SW 1271 (cell line): ENCODE measurements at regions not wholly inside any gene's neighbourhood (a gene's known extent, or its start where the extent isn't known, plus 50 kb on each side); places are given as distances from the start of the nearest gene placed in this dataset.
"Not testable (repeated sequence)": the region's sequence is repeated elsewhere in the genome, so short reads cannot be mapped to it uniquely, and the experiment has no call there.

Source experiments
- DNase-seq, 2 experiments: peaks; one replicate each; lab custom pipeline; 2025; lab: John Stamatoyannopoulos, UW

DNA sequence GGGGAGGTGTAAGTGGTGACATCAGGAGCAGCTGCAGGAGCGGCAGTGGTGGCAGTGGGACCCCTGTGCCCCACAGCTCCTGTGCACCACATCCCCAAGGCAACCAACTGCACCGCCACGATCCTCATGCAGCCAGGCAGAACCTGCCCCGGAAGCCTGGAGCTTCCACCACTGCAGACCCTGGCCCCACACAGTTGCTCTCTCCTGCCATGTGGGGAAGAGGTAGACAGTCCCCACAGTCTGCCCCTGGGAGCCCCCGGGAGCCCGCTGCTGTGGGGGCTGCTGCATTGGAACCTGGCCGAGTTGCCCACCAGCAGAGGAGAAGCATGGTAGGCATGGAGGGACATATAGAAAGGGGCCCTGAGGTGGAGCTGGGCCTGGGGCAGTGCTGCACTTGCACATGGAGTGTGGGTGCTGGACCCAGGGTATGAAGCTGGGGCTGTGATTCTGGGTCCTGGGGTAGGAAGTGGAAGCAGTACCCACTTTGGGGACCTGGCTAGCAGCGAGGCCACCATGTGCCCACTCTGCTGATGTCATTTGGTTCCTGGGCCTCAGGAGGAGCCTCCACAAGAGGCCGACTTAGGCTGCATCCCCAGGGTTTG lies 623.3 kb upstream of the LRRTM4 start:
- no peak for DNase-seq

DNA sequence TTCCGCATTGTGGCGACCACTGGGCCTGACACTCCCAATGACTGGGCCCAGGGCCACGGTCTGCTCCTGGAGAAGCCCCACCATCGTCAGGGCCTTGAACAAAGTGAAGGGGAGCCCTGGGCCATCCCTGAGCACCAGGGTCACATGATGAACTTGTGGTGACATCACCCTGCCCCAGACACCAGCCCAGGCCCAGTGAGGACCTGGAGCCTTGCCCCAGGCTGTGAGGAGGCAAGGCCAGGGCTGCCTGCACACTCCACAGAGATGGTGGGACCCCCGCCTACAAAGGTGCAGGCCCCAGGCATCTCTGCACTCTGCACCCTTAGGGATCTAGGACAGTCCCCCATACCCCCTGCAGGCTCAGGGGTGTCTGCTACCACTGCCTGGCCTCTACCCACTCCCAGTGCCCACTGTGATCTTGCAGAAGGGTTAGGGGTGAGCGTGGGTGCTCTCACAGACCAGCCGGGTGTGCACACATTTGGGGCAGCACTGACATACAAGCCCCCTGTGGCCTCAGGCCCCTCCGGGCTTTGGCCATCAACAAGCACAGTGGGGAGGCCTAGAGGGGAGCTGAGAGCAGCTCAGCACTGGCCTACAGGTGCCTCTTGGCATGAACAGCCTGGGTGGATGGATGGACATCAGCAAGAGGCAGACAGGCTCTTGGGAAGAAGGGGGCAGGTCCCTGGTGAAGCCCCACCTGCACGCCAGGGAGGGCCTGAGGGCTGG lies 624.0 kb upstream of the LRRTM4 start:
- no peak for DNase-seq

DNA sequence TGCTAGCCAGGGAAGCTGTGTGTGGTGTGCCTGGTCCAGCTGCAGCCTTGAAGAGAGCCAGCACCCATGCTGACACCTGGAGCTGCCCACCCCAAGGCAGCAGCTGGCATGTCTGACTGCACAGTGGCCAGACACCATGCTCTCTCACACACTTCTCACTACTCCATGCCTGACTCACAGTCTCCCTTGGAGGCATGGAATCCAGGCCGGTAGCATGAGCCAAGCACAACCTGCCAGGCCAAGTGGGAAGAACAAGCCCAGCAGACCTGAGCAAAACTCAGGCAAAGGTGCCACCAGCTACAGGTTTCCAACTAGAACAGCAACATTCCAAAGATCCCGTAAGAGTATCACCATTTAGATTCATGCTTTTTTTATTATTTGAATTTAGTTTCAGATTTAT lies 625.3 kb upstream of the LRRTM4 start:
- no peak for DNase-seq

DNA sequence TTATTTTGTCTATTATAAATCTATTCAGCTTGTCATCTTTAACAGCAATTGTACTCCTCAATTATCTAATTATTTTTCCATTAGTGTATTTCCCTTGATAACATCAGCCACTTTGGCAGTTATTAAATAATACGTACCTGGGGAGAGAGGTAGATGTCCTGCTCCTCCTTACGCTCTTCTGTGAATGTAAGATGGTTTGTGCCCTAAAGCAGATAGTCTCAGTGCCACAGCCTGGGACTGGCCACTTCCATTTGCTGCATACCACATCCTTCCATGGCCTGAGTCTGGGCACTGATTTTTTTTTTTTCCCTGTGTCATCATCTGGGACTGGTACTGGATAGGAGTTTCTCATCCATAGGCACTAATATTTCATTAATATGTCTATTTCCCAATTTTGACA lies 632.4 kb upstream of the LRRTM4 start:
- DNase-seq = no peak

DNA sequence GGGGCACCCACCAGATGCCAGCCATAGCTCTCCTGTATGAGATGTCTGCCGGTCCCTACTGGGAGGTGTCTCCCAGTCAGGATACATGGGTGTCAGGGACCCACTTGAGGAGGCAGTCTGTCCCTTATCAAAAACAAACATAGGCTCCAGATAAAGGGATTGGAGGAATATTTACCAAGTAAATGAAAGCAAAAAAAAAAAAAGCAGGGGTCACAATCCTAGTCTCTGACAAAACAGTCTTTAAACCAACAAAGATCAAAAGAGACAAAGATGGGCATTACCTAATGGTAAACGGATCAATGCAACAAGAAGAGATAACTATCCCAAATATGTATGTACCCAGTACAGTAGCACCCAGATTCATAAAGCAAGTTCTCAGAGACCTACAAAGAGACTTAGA lies 640.0 kb upstream of the LRRTM4 start:
- no peak for DNase-seq

DNA sequence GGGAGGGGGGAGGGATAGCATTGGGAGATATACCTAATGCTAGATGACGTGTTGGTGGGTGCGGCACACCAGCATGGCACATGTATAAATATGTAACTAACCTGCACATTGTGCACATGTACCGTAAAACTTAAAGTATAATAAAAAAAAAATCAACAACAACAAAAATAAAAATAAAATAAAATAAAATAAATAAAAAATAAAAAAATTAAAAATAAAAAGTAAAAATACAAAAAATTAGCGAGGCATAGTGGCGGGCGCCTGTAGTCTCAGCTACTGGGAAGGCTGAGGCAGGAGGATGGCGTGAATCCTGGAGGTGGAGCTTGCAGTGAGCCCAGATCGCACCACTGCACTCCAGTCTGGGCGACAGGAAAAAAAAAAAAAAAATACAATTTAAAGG lies 650.0 kb upstream of the LRRTM4 start:
- not testable (repeated sequence) for DNase-seq

DNA sequence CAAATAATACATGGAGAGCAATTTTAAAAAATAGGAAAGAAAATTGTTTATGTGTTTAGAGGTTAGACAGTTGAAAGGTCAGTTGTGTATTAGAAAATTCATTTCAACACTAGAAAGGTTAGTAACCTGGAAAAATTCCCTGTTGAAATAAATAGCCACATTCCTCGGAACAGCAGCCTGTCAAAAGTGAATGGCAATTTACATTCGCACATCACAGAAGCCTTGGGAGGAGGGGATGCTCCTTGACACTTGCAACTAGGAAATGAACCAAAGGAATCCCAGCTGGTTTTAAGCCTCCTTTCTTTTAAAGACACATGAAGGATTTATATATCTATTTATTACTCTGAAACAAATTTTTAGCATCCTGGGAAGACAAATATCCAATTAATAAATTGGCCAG lies 653.5 kb upstream of the LRRTM4 start:
- no peak for DNase-seq

DNA sequence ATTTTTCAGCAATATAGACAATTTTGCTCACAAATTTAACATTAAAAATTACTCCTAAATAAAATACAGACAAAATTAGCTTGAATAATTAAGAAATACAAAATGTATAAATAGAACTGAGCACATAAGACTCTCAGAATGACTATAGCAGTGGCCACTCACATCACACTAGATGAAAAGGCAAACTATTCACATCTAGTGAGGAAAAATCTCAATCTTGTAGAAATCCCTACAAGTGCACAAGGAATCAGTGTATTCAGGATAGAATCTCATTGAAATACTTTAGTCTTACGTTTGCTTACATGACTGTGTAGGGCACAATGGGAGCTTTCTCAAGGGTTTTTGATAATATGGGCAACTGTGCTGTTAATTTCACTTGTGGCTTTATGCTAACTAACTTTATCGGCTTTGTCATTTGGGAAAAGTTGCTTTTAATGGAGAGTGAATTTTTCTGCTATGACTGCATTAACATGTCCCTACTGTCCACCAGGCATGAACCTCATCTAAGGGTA lies 678.9 kb upstream of the LRRTM4 start:
- no peak for DNase-seq

DNA sequence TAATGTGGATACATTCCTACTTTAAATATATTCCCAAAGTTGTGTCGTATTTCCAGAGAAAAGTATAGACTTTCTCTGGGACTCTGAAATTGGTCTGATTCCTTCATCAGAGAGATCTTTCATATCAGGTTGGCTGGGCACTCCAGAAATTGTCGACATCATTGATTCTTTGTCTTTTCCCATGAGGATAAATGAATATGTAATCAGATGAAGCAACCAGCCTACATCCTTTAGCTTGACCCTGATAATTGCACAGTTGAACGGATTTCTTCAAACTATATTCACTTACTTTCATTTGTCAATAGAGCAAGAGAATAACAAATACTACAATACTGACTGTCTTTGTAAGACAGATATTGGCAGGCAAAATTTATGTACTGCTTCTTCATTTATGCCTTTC lies 680.2 kb upstream of the LRRTM4 start:
- no peak for DNase-seq

DNA sequence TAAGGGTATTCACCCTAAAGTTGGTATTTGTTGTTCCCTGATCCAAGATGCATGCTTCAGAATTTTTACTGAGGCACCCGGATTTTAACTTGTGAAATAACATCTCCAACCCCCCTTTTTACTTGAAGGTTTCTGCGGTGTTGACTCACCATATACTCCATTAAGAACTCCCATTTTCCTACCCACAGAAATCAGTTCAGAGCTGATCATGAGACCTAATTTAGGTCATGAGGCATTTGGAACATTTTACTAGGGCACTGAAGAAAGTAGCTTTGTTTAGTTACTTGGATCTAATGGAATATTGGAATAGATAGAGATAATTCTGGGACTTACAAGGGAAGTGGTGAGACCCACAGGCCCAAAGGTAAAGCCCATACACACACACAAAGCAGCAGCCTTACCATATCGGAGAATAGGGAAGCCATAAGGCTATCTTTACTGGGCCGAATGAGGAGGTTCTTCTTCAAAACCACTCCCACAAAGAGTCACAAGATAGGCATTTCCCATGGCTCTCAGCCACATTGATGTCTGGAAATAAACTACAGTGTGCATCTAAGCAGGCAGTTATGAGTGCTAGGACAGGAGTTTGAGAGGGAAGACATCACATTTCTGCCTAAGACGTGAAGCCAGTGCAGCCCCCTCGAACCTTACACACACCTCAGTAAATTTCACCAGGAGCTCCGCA lies 681.0 kb upstream of the LRRTM4 start:
- DNase-seq = no peak

DNA sequence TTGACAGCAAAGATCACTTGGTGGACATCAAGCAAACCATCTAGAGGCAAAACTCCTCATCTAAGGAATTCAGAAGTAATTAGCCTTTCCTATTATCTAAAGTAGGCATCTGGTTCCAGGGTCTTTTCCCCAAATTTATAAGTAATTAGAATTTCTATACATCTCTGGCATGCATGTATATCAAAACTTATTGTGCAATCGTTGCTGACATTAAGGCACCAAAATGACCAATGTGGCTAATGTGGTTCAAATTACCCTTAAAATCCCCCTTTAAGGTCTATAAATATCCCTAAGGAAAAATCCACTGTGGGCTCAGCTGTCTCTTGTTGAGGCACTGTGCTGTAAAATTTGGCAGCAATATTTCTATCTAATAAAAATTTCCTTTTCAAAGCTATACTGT lies 695.9 kb upstream of the LRRTM4 start:
- DNase-seq = no peak

DNA sequence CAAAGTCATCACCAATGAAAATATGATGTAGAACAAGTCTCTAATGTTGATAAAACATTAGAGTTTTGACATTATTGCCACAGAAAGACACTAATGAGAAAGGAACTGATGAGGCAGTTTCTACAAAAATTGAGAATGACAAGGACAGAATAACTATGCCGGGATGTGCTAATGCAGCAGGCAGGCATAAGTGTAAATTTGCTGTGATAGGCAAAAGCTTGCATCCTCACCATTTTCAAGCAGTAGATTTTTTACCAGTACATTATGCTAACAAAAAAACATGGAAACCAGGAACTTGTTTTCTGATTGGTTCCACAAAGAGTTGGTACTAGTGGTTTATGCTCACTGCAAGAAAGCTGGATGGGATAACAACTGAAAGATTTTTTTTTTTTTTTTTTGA lies 715.5 kb upstream of the LRRTM4 start:
- no peak for DNase-seq

DNA sequence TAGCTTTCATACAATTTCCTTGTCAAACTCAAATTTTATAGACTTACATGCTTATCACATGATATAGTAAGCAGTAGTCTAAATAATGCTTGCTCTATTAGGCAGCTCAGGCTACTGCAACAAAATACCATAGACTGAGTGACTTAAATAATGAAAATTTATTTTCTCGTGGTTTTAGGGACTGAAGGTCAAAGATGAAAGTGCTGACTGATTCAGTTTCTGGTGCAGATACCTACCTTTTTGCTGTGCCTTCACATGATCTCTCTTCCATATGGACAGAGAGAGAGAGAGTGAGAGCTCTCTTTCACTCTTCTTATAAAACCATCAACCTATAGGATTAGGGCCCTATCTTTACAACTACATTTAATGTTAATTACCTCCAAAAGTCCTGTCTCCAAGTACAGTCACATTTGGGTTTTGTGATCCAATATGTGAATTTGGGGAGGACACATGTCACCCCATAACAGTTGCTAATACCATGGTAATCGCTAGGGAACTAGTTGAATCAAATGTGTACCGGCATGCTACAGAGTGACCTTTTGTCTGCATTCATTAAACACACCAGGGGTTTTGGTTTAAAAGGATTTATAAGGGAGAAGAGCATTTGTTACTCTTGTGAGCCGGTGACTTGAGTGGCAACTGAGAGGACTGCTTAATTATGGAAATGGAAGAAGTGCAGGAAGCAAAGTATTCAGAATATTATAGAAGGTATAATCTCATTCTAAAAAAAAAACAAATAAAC lies 723.4 kb upstream of the LRRTM4 start:
- DNase-seq = no peak

DNA sequence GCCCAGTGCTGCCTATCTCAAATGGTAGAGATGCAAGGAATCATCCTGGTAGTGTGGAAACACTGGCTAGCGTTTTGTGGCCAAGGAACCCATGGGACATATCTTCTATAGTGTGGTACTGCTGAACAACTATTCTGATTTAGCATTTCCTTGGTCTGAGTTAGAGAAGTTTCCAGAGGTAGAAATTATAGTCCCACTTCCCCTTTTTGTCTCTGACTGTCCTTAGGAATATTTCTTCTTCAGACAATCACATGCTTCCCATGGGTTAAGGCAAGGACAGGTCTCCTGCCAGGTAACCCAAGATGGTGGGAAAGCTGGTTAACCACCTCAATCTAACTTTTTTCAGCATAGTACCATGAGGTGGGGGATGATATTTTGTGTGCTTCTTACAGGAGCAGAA lies 729.5 kb upstream of the LRRTM4 start:
- no peak for DNase-seq

DNA sequence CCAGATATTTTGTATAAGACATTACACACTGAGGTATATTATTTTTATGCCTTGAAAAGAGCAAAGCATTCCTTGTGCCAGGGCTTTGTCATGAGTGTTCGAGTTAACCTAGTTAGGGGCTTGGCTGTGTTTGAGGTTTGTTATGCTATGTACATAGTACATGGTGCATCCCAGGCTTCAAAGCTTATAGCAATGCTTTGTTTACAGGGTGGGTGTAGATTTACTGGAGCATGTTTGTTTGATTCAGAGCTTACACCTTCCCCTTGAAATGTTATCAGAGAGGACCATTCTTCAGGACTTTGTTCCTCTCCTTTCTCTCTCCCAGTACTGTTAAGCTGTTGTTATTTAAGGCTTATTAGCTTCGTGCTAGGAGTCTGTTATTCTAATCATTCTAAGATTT lies 738.7 kb upstream of the LRRTM4 start:
- no peak for DNase-seq

DNA sequence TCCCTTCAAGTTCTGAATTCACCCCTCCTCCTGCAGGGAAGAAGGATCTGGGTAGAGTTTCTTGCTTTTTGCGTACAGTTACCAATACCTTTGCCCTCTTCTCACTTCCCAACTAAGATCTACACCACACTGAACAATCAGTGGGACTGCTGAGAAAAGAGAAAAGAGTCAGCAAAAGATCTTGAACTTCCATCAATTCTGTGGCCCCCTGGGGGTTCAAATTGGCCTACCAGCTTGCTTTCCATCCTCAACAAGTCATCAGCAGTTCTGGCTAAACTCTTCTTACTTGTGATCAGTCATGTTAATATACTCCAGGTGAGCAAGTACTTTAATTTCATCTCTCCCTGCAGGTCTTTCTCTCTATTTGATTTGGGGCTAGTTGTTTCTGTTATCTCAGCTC lies 739.3 kb upstream of the LRRTM4 start:
- DNase-seq = no peak

DNA sequence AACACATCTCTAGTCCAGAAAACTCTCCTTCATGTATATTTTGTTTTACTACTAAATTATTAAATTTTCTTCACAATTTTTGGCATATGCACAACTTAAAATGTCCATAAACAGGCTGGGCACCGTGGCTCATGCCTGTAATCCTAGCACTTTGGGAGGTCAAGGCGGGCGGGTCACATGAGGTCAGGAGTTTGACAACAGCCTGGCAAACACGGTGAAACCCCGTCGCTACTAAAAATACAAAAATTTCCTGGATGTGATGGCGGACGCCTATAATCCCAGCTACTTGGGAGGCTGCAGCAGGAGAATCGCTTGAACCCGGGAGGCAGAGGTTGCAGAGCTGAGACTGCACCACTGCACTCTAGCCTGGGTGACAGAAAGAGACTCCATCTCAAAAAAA lies 739.9 kb upstream of the LRRTM4 start:
- not testable (repeated sequence) for DNase-seq

DNA sequence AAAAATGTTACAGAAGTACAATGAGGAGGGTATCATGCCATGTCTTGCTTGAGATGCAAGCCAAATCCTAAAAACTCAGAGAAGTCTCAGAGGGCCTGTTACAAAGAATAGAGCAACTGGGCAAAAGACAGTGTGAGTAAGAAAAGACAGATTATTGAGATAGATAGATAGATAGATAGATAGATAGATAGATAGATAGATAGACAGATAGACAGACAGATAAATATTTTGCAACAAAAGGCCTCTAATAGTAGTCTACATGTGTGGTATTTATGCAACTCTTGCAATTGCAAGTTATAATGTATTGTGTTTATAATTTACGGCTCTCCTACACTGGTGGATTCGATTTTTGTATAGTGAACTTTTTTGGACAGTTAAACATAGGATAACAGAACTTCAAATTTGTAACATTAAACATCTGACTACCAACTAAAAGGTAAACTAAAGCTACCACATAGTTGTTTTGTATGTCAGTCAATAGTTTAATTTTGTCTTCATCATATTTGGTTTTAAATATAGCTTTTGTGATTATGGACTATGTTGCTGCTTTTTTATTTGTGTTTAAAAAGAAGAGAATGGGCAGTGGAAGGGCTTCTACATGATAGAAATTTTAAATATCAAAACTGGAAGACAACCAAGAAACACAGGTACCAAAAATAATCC lies 740.7 kb upstream of the LRRTM4 start:
- DNase-seq = no peak

DNA sequence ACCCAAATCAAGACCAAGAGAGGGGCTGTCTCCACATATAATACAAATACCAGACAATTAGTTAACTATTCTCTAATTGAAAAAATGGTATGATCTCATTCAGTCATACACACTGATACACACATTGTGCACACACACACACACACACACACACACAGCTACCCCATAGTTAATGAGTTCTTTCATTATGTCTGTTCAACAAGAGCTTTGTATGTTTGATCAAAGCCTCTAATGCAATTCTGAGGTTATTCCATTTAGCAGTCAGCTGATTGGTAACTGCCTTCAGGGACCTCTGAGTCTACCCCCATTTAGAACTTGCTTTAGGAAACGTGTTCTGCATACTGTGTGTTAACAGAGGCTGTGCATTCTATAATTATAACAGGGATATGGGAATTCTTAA lies 741.4 kb upstream of the LRRTM4 start:
- no peak for DNase-seq

DNA sequence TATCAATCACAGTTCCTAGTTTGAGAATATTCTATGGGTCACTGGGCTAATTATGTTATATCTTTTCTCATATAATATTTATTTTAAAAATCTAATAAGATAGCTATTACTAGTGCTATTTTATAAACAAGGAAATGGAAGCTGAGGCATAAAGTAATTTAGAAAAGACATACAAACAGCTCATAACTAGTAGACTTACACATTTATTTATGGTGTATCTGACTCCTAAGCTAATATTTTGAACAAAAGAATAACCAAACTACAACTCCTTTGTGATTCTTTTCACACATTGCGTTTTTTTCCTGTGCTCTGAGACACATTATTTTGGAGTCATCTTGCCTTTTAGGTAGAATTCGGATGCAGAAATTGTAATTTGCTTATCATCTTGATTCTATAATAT lies 742.0 kb upstream of the LRRTM4 start:
- no peak for DNase-seq

DNA sequence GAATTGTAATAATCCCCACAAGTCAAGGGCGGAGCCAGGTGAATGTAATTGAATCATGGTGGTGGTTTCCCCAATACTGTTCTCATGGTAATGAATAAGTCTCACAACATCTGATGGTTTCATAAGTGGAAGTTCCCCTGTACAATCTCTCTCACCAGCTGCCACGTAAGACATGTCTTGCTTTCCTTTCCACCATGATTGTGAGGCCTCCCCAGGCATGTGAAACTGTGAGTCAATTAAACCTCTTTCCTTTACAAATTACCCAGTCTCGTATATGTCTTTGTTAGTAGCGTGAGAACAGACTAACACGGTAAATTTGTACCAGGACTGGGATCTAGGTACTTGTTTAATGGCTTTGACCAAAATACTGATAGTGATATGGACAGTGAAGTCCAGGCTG lies 744.3 kb upstream of the REG3G start:
- no peak for DNase-seq

DNA sequence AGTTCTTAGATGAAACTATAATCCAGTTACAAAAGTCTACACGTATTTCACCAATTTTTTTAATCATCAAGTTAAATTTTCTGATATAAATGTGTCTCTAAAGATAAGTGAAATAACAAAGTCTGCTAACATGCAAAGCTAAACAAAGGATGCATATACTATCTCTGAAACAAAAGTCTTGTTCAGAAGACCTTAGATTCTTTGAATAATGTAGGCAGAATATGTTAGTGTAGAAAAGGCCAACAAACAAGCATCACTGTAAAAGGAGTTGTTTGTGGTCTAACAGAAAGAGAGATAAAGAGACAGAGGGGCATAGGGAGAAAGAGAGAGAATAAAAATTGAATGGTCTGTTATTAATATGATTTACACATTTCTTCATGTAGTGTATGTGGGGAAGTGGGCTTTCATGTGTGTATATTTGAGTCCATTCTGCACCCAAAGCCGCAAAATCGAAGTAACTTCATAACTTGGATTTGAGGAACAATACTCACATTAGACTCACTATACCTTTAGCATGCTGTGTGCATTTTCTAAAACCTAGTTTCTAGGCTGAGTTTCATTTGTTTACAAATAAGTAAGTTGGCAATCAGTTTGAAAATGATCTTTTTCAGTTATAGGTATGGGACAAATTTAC lies 734.8 kb upstream of the REG3G start:
- no peak for DNase-seq
